ENCODE measurements at regions not wholly inside any gene's neighbourhood (a gene's known extent, or its start where the extent isn't known, plus 50 kb on each side); places are given as distances from the start of the nearest gene placed in this dataset.
"Not testable (repeated sequence)": the region's sequence is repeated elsewhere in the genome, so short reads cannot be mapped to it uniquely, and the experiment has no call there.

DNA sequence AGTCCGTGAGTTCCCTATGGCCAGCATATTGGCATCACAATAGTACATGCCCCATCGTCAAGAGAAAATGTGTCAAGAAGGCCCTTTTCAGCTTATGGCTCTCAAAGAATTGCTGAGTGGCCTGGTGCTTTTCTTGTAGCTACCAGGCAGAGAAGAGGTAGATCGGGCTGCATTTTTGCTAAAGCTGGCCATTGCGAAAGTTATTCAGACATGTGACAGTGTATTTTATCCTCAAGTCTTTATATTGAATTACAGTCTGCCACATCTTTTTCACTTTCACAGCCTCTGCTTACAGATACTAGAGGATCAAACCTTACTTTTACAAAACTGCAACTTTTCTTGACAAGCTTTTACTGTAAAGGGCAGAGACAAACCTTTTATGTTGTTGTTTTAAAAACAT lies 261.5 kb upstream of the IGFBP7 start:
- DNase-seq = no peak

DNA sequence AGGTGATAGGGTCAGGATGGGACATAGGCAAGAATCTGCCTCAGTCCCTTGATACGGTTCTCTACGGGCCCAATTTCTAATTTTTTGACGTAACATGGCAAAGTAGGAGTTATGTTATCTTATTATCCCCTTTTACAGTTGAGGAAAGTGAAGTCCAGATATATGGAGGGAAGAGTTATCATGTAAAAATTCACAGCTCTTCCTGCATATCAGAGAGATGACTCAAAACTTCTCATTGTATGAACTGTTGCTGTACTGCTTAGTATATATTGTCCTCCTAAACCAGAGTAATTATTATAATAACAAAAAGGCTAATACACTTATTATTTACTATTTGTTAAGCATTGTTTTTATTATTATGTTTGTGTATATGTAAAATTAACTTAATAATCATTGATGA lies 260.5 kb upstream of the IGFBP7 start:
- no peak for DNase-seq

DNA sequence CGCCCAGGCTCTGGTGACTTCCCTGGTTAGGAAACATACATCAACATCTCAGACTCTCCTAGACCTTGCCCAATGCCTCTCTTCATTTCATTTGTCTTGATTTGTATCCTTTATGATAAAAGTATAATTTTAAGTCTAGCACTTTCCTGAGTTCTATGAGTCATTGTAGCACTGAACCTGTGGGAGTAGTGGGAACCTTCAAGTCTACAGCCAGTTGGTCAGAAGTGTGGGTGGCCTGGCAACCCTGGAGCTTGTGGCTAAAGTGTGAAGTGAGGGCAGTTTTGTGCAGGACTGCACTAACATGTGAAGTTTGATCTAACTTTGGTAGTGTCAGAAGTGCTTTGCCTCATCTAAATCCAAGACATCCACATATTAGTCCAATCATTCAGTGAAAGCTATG lies 259.3 kb upstream of the IGFBP7 start:
- DNase-seq = no peak

DNA sequence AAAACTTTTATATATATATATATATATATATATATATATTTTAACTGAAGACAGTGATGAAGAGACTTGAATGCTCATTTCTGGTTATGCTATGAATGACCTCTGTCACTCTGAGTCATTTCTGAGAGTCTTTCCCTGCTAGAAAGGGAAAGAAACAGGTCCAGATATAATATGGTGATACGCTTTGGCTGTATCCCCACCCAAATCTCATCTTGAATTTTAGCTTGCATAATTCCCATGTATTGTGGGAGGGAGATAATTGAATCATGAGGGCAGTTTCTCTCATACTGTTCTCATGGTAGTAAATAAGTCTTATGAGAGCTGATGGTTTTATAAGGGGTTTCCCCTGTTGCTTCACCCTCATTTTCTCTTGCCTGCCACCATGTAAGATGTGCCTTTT lies 254.1 kb upstream of the IGFBP7 start:
- no peak for DNase-seq

DNA sequence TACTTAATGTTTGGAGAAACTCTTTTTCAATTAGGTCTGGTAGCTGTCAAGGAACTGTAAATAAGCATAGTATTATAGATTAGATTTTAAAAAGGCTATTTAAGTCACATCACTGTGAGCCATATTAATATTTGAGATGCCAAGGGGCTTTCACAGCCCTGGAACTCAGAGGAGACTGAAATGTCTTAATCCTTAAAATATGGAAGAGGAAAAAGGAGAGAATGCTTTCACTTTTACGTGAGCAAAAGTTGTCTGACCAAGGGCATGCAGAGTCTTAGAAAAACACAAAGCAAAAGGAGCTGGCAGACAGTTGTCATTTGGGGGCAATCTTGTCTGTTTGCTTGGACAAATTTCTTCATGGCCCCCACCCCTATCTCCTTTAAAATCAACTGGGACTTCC lies 253.2 kb upstream of the IGFBP7 start:
- no peak for DNase-seq

DNA sequence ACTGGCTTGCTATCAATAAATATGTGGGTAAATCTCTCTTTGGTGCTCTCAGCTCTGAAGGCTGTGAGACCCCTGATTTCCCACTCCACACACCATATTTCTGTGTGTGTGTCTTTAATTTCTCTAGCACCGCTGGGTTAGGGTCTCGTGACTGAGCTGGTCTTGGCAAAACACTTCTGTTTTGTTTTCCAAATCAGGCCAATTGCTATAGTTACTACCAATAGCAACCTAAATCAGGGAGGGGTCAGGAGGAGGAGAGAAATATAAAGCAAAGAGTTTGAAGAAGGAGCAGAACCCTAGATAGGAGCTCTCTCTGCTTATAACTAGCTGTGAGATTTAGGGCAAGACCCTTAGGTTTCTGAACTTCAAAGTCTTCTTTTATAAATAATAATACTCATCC lies 250.5 kb upstream of the IGFBP7 start:
- DNase-seq = no peak

DNA sequence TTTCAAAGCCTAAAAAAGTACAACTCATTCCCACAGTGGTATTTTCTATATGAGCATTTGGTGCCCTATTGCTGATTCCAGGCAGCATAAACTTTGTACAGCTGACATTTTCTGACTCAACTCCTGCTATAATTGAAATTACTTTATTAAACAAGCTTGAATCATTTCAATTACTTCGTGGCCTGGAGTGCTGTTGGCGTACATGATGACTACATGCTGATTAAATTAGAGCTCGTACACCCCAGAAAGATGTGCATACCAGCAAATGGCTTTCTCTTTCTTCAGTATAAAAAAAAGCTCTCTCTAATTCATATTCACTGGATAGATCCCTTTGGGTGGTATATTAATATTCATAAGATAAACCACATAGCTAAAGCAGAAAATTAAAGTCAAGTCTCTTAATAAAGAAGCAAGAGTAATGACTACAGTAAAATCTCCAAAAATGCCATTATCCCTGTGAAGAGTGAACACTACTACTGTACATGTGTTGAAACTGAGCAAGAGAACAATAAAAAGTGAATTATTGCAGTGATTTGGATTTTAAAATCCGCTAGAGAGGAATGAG lies 245.0 kb upstream of the IGFBP7 start:
- DNase-seq = no peak

DNA sequence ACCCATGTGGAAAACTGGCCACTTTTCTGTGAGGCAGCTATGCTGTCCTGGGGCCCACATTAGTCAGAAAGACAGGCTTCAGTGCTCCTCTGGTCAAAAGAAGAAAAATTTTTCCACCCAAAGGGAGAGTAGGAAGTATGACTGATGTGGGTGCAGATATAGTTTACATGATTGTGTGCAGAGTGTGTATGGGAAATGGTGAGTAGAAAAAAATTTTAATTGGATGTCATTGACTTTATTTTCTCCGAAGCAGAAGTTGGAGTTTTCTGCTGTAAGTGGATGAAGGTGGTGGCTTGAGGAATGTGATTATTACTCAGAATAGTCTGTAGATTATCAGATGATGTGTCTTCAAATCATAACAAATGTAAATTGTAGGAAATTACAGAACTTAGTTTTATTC lies 241.5 kb upstream of the IGFBP7 start:
- no peak for DNase-seq

DNA sequence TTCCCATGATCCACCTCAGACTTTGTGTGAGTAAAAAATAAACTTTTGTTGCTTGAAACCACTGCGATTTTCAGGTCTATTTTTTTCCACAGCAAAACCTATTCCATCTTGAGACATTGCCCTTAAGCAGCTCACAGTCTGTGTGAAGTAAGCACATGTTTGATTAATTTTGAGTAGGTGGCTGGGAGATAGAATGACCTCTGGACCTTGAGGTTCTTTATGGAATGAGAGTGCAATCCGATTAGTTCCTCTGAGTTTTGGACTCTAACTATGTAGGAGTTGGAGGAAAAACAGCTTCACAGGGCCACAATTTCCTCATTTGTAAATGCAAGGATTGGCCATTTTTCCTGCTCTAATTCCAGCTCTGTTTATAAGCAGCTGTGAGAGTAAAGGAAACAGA lies 234.1 kb upstream of the IGFBP7 start:
- DNase-seq = no peak

DNA sequence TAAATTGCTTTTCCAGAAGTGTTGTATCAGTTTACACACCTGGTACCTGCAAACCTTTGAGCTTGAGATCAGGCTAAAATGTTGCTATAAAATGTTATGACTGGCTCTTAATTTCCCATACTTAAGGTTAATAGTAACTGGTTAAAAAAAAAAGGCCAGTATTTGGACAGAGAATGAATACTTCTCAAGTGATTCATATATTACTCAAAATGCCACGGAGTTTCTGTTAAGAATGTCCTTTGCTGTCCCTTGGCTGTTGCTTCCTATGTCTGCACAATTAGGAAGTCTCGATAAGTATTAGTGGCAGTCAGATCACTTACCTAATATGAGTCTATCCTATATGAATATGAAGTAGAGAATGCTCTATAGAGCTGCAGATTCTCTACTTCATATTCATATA lies 232.2 kb upstream of the IGFBP7 start:
- DNase-seq = no peak

DNA sequence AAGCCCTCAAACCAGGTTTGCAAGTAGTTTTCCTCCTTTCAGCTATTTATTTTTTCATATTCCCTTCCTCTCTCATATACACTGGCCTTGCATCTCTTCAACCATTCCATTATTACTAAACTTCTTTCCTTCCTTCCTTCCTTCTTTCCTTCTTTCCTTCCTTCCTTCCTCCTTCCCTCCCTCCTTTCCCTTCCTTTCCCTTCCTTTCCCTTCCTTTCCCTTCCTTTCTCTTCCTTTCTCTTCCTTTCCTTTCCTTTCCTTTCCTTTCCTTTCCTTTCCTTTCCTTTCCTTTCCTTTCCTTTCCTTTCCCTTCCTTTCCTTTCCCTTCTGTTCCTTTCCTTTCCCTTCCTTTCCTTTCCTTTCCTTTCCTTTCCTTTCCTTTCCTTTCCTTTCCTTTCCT lies 228.7 kb upstream of the IGFBP7 start:
- not testable (repeated sequence) for DNase-seq

DNA sequence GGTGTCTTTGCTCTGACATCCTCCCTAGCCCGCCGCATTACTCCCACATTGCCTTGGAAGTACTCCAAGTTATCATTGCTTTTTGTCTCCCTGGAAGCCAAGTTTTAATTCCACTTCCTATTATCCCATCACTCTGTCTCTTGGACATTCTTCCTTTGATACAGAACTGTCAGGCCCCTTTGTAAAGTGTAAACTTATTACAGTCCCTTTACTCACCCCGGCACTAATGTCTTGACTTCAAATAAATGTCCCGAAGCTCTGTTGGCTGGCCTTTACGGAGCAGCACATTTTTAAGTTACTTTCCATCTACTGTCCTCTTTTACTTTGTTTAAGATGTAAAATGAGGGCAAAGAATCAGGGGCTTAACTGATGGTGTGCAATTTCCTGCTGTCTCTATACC lies 223.5 kb upstream of the IGFBP7 start:
- no peak for DNase-seq

DNA sequence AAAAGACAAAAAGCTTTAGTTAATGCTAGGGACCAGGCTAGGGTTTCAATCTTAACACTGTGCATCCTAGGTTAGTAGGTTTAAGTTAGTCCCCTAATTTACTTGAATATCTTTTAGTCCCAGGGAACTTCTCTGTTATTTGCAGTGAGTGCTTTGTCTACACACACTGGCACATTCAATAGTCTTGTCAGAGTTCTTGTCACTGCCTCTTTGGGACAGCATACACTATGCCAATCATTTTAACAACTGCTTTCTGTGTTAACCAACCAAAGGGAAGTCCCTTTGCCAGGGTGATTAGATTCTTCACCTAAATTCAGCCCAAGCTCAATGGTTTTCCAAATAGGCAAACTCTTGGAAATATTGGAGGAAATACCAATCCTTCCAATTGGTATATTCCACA lies 221.8 kb upstream of the IGFBP7 start:
- no peak for DNase-seq

DNA sequence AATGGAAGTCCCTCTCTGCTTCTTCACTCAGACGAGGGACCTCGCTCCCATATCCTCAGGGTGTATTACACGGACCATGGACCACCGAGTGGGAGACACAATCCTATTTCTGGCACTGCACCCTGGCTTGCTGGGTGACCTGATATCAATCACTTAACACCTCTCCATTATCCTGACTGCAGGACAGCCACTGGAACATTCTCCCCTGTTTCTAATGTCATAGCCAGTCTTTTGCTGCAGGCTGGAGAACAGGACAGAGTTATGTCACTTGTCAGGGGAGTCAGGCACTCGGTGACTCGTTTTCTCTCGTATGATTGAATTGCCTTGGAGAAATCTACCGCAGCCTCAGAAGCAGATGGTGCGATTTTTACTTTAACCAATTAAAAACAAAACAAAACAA lies 219.1 kb upstream of the IGFBP7 start:
- DNase-seq = no peak

DNA sequence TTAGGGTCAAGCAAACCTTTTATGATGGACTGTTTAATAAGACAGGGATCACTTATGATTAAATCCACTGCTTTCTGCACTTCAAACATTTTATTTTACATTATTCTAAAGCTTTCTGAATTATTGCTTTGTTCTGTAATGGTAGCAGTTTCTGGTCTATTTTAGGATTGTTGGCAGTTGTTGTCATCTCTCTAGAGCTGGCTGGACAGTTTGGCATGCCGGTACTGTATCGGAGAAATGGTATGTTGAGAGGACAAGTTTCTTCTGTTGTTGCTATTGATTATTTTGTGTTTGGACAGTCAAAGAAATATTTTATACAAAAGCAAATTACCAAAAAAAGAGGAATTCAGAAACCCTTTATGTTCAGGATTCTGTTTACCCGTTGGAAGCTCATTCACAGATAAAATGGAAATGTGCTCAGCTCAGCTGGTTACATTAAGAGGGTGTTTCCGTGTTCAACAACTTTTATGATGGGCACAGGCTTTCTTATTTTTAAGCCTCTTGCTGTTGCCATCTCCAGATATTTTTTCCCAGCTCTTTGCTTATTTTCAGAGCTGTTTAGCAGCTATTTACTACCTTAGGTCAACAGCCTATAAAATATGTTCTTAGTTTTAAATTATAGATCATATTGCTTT lies 214.6 kb upstream of the IGFBP7 start:
- no peak for DNase-seq

DNA sequence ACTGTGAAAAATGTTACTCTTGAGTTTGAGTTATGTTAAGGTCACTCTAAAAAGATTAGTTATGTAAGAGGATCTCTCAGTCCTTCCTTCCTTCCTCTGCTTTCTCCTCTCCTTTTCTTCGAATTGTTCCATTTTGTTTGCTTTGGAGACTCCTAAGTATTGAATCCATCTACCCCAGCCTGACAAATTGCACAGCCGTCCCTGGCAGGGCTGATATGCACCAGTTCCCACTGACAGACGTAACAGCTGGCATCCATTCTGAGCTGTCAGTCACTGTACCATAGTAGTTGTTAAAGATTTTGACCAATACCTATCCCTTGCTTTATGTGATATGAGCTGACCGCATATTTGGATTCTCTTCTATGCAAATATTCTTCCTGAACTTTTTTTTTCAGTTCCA lies 210.7 kb upstream of the IGFBP7 start:
- DNase-seq = no peak

DNA sequence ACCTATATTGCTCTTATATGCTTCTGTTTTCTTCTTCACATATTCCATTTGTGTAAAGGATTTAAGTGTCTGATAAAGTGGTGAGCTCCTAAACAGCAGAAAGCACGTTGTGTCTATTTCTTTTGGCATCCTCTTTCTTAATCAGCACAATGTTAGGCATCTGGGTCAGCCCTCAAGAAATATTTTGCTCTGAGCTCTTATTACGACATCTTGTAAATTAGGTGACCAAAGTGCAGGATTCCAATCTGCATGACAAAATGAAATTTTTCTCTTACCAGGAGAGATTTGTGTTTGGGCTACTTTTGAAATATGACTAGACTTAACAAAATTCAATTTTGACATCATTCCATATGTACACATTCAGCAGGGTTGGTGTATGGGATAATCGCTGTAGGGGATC lies 210.0 kb upstream of the IGFBP7 start:
- no peak for DNase-seq

DNA sequence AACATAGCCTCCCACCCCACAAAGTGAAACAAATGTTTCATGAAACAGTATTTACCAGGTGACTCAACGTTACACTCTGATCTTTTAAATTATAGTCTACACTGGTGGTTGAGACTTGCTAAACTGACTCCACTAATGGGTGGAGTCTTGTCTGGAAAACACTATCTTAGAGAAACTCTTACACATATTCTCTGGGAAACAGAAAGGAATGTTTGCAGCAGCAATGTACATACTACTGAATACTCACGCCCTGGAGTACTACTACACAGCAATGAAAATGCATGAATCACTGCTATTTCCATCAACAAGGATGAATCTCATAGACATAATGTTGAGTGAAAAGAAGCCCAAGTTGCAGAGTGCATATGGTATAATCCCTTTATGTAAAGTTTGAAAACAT lies 208.5 kb upstream of the IGFBP7 start:
- DNase-seq = no peak

DNA sequence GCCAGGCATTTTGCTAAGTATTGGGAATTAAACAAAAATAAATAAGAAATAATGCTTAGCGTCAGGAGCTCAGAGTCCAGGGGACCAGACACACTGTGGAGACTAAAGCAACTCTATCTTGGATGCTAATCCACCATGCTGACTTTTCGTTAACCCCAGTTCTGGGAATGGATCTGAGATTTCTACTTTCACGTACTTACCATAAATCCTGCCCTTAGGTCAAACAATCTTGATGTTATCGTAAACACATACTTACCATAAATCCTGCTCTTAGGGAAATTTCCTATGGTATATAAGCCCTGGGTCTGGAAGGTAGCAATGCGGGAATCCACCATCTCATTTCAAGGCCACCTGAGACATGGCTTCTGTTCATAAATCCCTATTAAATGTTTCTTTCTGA lies 204.5 kb upstream of the IGFBP7 start:
- DNase-seq = no peak

DNA sequence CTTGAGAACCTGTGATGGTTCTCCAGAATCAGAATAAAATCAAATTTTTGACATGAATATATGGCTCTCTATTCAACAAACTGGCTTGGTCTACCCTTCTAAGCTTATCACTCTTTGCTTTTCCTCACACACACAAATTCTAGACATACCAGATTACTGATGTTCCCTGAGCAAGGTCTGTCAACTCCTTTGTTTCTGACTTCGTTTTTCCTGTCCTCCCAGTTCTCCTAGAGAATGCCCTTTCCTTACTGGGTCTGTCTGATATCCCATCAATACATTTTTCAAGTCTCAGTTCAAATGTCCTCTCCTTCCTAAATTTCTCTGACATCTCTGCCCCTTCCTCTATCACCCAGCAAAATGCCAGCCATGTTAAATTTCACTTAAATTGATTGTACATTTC lies 202.1 kb upstream of the IGFBP7 start:
- no peak for DNase-seq

DNA sequence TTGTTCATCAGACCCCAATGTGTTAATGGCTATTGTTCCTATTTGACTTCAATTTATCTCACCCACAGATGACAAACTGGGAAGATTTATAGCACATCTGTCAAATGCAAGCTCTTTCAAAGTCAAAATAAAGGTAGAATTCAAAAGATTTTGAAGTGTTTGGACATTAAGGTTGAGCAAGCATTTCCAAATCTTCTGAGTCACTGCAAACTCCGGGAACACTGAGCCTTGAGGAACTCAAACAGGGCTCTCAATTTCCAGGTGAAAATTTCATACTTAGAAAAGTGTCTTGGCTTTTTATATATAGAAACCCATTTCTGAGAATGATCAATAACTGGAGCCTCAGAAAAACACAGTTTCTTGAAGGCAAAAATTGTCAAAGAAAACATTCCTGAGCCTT lies 199.5 kb upstream of the IGFBP7 start:
- DNase-seq = no peak

DNA sequence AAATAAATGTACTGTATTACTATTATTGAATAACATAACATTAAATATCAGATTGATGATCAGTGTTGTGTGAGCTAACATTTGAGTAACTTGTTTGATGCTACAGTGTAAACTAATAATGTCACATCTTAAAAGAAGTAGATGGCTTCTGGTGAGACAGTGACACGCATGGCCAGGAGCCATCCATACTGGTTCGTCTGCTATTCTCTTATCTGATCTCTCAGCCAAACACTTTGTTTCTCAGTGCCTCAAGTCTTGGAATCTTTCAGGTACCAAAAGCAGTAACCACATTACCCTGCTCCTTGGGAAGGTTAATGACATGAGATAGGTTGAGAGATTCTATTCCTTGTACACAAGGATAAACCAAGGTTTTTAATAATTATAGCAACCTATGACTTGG lies 198.1 kb upstream of the IGFBP7 start:
- DNase-seq = no peak

DNA sequence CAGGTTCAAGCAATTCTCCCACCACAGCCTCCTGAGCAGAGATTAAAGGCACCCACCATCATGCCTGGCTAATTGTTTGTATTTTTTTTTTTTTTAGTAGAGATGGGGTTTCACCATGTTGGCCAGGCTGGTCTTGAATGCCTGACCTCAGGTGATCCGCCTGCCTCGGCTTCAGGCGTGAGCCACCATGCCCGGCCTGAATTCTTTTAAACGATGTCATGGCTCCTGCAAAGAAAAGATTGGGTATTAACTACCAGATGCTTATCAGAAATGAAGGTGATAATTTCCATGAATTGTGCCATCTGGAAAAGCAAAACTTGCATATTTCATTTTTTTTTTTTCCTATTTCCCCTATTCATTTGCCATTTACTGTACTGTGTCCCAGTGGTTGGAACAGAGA lies 195.7 kb upstream of the IGFBP7 start:
- no peak for DNase-seq

DNA sequence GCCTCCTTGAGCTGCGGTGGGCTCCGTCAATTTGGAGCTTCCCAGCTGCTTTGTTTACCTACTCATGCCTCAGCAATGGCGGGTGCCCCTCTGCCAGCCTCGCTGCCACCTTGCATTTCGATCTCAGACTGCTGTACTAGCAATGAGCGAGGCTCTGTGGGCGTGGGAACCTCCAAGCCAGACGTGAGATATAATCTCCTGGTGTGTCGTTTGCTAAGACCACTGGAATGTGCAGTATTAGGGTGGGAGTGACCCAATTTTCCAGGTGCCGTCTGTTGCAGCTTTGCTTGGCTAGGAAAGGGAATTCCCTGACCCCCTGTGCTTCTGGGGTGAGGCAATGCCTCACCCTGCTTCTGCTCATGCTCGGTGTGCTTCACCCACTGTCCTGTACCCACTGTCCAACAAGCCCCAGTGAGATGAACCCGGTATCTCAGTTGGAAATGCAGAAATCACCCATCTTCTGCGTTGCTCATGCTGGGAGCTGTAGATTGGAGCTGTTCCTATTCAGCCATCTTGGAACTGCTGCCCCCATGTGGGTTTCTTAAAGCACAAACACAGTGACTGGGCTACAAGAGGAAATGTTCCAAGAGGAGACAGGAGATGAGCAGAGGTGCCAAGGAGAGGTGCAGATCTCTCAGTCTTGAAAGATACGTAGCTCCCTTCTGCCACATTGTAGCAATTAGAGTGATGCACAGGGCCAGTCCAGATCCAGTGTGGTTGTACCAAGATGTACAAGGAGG lies 193.0 kb upstream of the IGFBP7 start:
- DNase-seq = no peak

DNA sequence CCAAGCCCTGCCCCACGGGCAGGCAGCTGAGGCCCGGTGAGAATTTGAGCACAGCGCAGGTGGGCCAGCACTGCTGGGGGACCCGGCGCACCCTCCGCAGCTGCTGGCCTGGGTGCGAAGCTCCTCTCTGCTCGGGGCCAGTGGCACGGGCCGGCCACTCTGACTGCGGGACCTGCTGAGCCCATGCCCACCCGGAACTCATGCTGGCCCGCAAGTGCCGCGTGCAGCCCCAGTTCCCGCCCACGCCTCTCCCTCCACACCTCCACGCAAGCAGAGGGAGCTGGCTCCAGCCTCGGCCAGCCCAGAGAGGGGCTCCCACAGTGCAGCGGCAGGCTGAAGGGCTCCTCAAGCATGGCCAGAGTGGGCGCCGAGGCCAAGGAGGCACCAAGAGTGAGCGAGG lies 190.1 kb upstream of the IGFBP7 start:
- not testable (repeated sequence) for DNase-seq
